GM12878 (cell line): ENCODE measurements at regions not wholly inside any gene's neighbourhood (a gene's known extent, or its start where the extent isn't known, plus 50 kb on each side); places are given as distances from the start of the nearest gene placed in this dataset.

Experiments used
- CHD1 ChIP-seq: IDR thresholded peaks from 2 replicates; pipeline ENCODE4 v1.6.1; 2012; ENCODE audit warnings: low read depth, low read length, improper control_type of control experiment
- CHD4 ChIP-seq: fragments of 200-600 bp; sonication (generic); IDR thresholded peaks from 2 replicates; pipeline ENCODE4 v1.6.1; 2016; ENCODE audit warnings: mild to moderate bottlenecking
- CTCF ChIP-seq, 3 experiments: IDR thresholded peaks in 2 of 3; conservative IDR thresholded peaks in 1 of 3; 2 replicates each; pipeline ENCODE4 v1.5.1; 2011; ENCODE audit warnings: low read depth in 3 of 3, low read length in 3 of 3, mild to moderate bottlenecking in 3 of 3, control low read depth in 2 of 3, moderate library complexity in 2 of 3, inconsistent platforms in 1 of 3, mixed read lengths in 1 of 3; ENCODE audit not compliant: control insufficient read depth in 2 of 3, insufficient read depth in 1 of 3; ENCODE audit errors: extremely low read depth in 1 of 3
- IKZF1 ChIP-seq: fragments of 450-650 bp; conservative IDR thresholded peaks from 2 replicates; pipeline ENCODE4 v1.6.1; 2017; ENCODE audit warnings: antibody characterized with exemption, mild to moderate bottlenecking
- IKZF2 ChIP-seq, 2 experiments: fragments of 450-650 bp; IDR thresholded peaks; 2 replicates each; pipeline ENCODE4 v1.6.1; 2017; ENCODE audit warnings: mild to moderate bottlenecking in 2 of 2, moderate library complexity in 2 of 2
- MTA3 ChIP-seq: IDR thresholded peaks from 2 replicates; pipeline ENCODE4 v1.6.1; 2012; ENCODE audit warnings: low read length, inconsistent platforms, borderline replicate concordance
- PAX8 ChIP-seq: fragments of 450-650 bp; IDR thresholded peaks from 2 replicates; pipeline ENCODE4 v1.6.1; 2017; ENCODE audit warnings: mild to moderate bottlenecking, moderate library complexity
- RELA ChIP-seq: fragments of 450-650 bp; IDR thresholded peaks from 2 replicates; pipeline ENCODE4 v1.8.0; 2014; ENCODE audit warnings: borderline replicate concordance; ENCODE audit not compliant: partially characterized antibody
- SMC3 ChIP-seq: IDR thresholded peaks from 2 replicates; pipeline ENCODE4 v1.6.1; 2011; ENCODE audit warnings: low read length, improper control_type of control experiment, borderline replicate concordance
- TCF12 ChIP-seq: IDR thresholded peaks from 2 replicates; pipeline ENCODE4 v1.6.1; 2011; ENCODE audit warnings: low read depth, mild to moderate bottlenecking, low read length
- TCF3 ChIP-seq: IDR thresholded peaks from 2 replicates; pipeline ENCODE4 v1.6.1; 2012; ENCODE audit warnings: low read depth, mild to moderate bottlenecking, low read length, borderline replicate concordance; ENCODE audit not compliant: insufficient read depth
- TF ChIP-seq, protein P1 (sequence below): fragments of 450-650 bp; IDR thresholded peaks from 2 replicates; pipeline ENCODE4 v1.6.1; 2017; ENCODE audit warnings: borderline replicate concordance
- TF ChIP-seq, protein P2 (sequence below): fragments of 450-650 bp; IDR thresholded peaks from 2 replicates; pipeline ENCODE4 v1.6.1; 2017; ENCODE audit warnings: mild to moderate bottlenecking, moderate library complexity
- TF ChIP-seq, protein P3 (sequence below): IDR thresholded peaks from 2 replicates; pipeline ENCODE4 v1.6.1; 2012; ENCODE audit warnings: low read depth, low read length, improper control_type of control experiment

- TF ChIP-seq, protein P1, sequence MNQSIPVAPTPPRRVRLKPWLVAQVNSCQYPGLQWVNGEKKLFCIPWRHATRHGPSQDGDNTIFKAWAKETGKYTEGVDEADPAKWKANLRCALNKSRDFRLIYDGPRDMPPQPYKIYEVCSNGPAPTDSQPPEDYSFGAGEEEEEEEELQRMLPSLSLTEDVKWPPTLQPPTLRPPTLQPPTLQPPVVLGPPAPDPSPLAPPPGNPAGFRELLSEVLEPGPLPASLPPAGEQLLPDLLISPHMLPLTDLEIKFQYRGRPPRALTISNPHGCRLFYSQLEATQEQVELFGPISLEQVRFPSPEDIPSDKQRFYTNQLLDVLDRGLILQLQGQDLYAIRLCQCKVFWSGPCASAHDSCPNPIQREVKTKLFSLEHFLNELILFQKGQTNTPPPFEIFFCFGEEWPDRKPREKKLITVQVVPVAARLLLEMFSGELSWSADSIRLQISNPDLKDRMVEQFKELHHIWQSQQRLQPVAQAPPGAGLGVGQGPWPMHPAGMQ = no peak
- no peak for TF ChIP-seq RELA
- no peak for TF ChIP-seq CHD4
- peak; percentile 81 to 86 (median 82) for TF ChIP-seq CTCF (IDR thresholded peaks at IDR 0.05 in 2 of 3, conservative IDR thresholded peaks at IDR 0.05 in 1 of 3; ENCODE audit: control insufficient read depth in 2 of 3, extremely low read depth in 1 of 3, insufficient read depth in 1 of 3, low read depth in 3 of 3, low read length in 3 of 3)
- TF ChIP-seq TCF12 = peak; percentile 49; the same call in 1 of the 2 replicates
- peak; percentile 89; the same call in 1 of the 2 replicates for TF ChIP-seq SMC3
- no peak for TF ChIP-seq PAX8
- no peak for TF ChIP-seq MTA3
- TF ChIP-seq, protein P2, sequence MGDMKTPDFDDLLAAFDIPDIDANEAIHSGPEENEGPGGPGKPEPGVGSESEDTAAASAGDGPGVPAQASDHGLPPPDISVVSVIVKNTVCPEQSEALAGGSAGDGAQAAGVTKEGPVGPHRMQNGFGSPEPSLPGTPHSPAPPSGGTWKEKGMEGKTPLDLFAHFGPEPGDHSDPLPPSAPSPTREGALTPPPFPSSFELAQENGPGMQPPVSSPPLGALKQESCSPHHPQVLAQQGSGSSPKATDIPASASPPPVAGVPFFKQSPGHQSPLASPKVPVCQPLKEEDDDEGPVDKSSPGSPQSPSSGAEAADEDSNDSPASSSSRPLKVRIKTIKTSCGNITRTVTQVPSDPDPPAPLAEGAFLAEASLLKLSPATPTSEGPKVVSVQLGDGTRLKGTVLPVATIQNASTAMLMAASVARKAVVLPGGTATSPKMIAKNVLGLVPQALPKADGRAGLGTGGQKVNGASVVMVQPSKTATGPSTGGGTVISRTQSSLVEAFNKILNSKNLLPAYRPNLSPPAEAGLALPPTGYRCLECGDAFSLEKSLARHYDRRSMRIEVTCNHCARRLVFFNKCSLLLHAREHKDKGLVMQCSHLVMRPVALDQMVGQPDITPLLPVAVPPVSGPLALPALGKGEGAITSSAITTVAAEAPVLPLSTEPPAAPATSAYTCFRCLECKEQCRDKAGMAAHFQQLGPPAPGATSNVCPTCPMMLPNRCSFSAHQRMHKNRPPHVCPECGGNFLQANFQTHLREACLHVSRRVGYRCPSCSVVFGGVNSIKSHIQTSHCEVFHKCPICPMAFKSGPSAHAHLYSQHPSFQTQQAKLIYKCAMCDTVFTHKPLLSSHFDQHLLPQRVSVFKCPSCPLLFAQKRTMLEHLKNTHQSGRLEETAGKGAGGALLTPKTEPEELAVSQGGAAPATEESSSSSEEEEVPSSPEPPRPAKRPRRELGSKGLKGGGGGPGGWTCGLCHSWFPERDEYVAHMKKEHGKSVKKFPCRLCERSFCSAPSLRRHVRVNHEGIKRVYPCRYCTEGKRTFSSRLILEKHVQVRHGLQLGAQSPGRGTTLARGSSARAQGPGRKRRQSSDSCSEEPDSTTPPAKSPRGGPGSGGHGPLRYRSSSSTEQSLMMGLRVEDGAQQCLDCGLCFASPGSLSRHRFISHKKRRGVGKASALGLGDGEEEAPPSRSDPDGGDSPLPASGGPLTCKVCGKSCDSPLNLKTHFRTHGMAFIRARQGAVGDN = no peak
- peak; percentile 44; the same call in 1 of the 2 replicates for TF ChIP-seq TCF3
- no peak for TF ChIP-seq CHD1
- 0 out of 4 replicates have a peak, but pooled peaks of 1 of the 2 experiments have one; percentile 21 for TF ChIP-seq IKZF2 (IDR thresholded peaks at IDR 0.05)
- TF ChIP-seq, protein P3, sequence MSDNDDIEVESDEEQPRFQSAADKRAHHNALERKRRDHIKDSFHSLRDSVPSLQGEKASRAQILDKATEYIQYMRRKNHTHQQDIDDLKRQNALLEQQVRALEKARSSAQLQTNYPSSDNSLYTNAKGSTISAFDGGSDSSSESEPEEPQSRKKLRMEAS = no peak
- peak; percentile 53 for TF ChIP-seq IKZF1
These were observed 106.8 kb upstream of the SPATA13 start (continued) for GRCh38 chr13:24053519-24054251.
